CD4-positive, alpha-beta T cell (primary cell): ENCODE measurements at regions not wholly inside any gene's neighbourhood (a gene's known extent, or its start where the extent isn't known, plus 50 kb on each side); places are given as distances from the start of the nearest gene placed in this dataset.

Source experiments
- ATAC-seq: fragments of 200-7000 bp; cut with Tn5 transposase; one replicate; pipeline ENCODE4 v1.10.0; 2022; ENCODE audit warnings: mild to moderate bottlenecking; ENCODE audit not compliant: poor library complexity
- CTCF ChIA-PET: fragments of 350-600 bp; sonication (Branson Sonifier 250); formaldehyde crosslinking; loops from one replicate; lab custom pipeline; 2021; ENCODE audit warnings: antibody characterized with exemption, inconsistent platforms; lab: Charles Lee
- POLR2A ChIA-PET: fragments of 350-600 bp; sonication (Branson Sonifier 250); formaldehyde crosslinking; loops from one replicate; lab custom pipeline; 2021; ENCODE audit warnings: antibody characterized with exemption, inconsistent platforms; lab: Charles Lee
- DNase-seq, 14 experiments: peaks; one replicate each; pipeline ENCODE4 v3.0.0-alpha.2; 2013 to 2020; ENCODE audit warnings: mixed read lengths in 2 of 14
- H3K27ac ChIP-seq, 2 donors: one replicate each; pipeline versions ENCODE4 v1.5.1 to v1.7.0; 2013; ENCODE audit warnings: low read length in 2 of 2, low read depth in 1 of 2, mild to moderate bottlenecking in 1 of 2
- H3K27me3 ChIP-seq, 2 experiments: 1 replicate in 1 of 2; 2 replicates in 1 of 2; pipeline versions ENCODE4 v1.6.1 to v1.7.0; 2013; ENCODE audit warnings: low read length in 2 of 2, control low read depth in 1 of 2, mild to moderate bottlenecking in 1 of 2, moderate library complexity in 1 of 2; ENCODE audit not compliant: insufficient read depth in 2 of 2, control insufficient read depth in 1 of 2
- H3K36me3 ChIP-seq: one replicate; pipeline ENCODE4 v1.6.1; 2013; ENCODE audit warnings: low read length, control low read depth; ENCODE audit not compliant: insufficient read depth
- H3K4me1 ChIP-seq: one replicate; pipeline ENCODE4 v1.6.1; 2013; ENCODE audit warnings: low read length, control low read depth; ENCODE audit not compliant: insufficient read depth
- H3K4me3 ChIP-seq: one replicate; pipeline ENCODE4 v1.5.1; 2013; ENCODE audit warnings: mild to moderate bottlenecking, low read length, moderate library complexity
- H3K9me3 ChIP-seq, 2 experiments: 1 replicate in 1 of 2; 2 replicates in 1 of 2; pipeline versions ENCODE4 v1.6.1 to v1.7.0; 2013; ENCODE audit warnings: low read length in 2 of 2, mild to moderate bottlenecking in 2 of 2, control low read depth in 1 of 2, moderate library complexity in 1 of 2; ENCODE audit not compliant: control insufficient read depth in 1 of 2, insufficient read depth in 1 of 2
- H3K27ac Mint-ChIP-seq: one replicate; pipeline ENCODE4 v1.8.0; 2020; ENCODE audit warnings: mixed read lengths
- H3K27me3 Mint-ChIP-seq: one replicate; pipeline ENCODE4 v1.8.0; 2021; ENCODE audit warnings: mixed read lengths
- H3K36me3 Mint-ChIP-seq: one replicate; pipeline ENCODE4 v1.8.0; 2021; ENCODE audit warnings: low read depth, mixed read lengths
- H3K4me1 Mint-ChIP-seq: one replicate; pipeline ENCODE4 v1.8.0; 2021; ENCODE audit warnings: low read depth, mixed read lengths
- H3K4me3 Mint-ChIP-seq: one replicate; pipeline ENCODE4 v1.8.0; 2020; ENCODE audit warnings: mild to moderate bottlenecking, mixed read lengths
- H3K9me3 Mint-ChIP-seq: one replicate; pipeline ENCODE4 v1.8.0; 2020; ENCODE audit warnings: mixed read lengths
- intact Hi-C, 2 experiments: fragments of 100-400 bp; cut with DNase I in 1 of 2; cut with micrococcal nuclease in 1 of 2; formaldehyde crosslinking; loops; one replicate each; pipeline versions ENCODE4 v1.15.1 to v1.9.0; 2023 to 2025; cut with DNase I, micrococcal nuclease
- TF ChIP-seq, protein P1 (sequence below): fragments of 200-600 bp; IDR thresholded peaks from one replicate; pipeline ENCODE4 v1.8.0; 2022; ENCODE audit warnings: antibody characterized with exemption, mild to moderate bottlenecking

DNA sequence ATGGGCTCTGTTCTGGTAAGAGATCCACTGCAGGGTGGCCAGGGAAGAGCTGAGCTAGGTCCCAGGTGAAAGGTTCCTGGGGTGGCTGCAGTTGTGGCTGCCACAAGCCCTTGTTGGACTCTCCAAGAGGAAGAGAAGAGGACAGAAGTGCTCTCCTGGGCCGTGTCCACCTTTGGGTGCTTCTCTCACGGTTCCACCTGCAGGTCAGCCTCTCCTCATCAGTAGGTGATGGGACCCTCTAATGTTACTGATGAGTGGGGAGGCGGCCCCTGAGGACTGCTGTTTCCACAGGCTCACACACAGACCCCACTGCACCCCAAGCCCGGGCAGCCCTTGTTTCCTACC lies 804.9 kb downstream of the BRD1 start:
- H3K9me3 ChIP-seq = no peaks in the 10 kb centered on the region
- TF ChIP-seq, protein P1, sequence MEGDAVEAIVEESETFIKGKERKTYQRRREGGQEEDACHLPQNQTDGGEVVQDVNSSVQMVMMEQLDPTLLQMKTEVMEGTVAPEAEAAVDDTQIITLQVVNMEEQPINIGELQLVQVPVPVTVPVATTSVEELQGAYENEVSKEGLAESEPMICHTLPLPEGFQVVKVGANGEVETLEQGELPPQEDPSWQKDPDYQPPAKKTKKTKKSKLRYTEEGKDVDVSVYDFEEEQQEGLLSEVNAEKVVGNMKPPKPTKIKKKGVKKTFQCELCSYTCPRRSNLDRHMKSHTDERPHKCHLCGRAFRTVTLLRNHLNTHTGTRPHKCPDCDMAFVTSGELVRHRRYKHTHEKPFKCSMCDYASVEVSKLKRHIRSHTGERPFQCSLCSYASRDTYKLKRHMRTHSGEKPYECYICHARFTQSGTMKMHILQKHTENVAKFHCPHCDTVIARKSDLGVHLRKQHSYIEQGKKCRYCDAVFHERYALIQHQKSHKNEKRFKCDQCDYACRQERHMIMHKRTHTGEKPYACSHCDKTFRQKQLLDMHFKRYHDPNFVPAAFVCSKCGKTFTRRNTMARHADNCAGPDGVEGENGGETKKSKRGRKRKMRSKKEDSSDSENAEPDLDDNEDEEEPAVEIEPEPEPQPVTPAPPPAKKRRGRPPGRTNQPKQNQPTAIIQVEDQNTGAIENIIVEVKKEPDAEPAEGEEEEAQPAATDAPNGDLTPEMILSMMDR = no peak
- CTCF ChIA-PET = no interaction called here
- H3K36me3 ChIP-seq = no peaks in the 10 kb centered on the region
- Mint-ChIP-seq H3K27ac (no peak overlapping the region), H3K27me3 (peaks cover 6% of the 10 kb centered on the region), H3K9me3 (no peaks in the 10 kb centered on the region), H3K4me3 (no peak overlapping the region), H3K36me3 (no peaks in the 10 kb centered on the region), H3K4me1 (no peaks in the 10 kb centered on the region)
- H3K27ac ChIP-seq = no peak overlapping the region
- peaks cover 0 to 4% of the 10 kb centered on the region in 2 experiments for H3K27me3 ChIP-seq
- POLR2A ChIA-PET = no interaction called here
- H3K4me1 ChIP-seq = no peaks in the 10 kb centered on the region
- ATAC-seq (no peak), DNase-seq (no peak)
- intact Hi-C loops = no loop called here
- no peak overlapping the region for H3K4me3 ChIP-seq

- H3K4me1 ChIP-seq = no peaks in the 10 kb centered on the region
- POLR2A ChIA-PET = no interaction called here
- Mint-ChIP-seq H3K27me3 (peaks cover under 1% of the 10 kb centered on the region), H3K36me3 (no peaks in the 10 kb centered on the region), H3K4me1 (no peaks in the 10 kb centered on the region), H3K9me3 (no peaks in the 10 kb centered on the region), H3K27ac (no peak overlapping the region), H3K4me3 (no peak overlapping the region)
- ATAC-seq (no peak), DNase-seq (no peak)
- no peaks in the 10 kb centered on the region for H3K9me3 ChIP-seq
- no peak overlapping the region for H3K4me3 ChIP-seq
- CTCF ChIA-PET = no interaction called here
- H3K36me3 ChIP-seq = no peaks in the 10 kb centered on the region
- intact Hi-C loops = no loop called here
- TF ChIP-seq, protein P1 = no peak
- H3K27me3 ChIP-seq = peaks cover 0 to 4% of the 10 kb centered on the region in 2 experiments
- no peak overlapping the region for H3K27ac ChIP-seq
Observed at GRCh38 chr22:49021926-49022815, 805.5 kb downstream of the BRD1 start.

DNA sequence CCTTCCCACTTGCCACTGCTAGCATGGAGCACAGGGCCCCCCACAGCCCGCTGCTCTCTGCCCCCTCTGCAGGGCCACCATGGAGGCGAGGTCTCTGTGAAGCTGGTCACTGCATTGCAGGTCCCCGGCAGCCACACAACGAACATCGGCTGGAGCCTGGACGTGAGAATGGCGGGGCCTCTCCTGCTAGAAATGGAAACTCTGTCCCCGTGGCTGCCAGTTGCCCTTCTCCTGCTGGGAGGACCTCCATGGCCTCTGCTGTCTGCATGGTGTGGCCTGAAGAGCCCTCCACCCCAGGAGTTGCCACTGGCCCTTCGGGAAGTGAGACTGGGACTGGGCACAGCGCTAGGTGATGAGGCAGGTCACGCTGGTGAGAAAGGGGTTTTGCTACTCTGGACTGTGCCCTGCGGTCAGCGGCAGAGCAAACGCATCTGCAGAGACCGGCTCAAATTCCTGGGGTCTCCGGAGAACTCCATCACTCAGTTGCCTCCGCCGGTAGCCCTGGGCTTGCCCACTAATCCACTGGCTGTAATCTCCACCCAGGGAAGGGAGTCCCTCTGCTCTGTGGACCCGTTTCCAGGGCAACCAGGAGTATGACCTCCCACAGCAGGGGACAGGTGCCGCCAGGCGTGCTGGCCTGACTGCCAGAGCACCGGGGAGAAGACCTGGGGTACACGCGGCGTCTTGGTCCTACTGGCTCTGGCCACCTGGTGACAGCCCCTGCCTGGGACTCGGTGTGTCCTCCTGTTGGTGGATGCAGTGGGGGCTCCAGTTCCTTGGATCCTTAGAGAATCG lies 806.3 kb downstream of the BRD1 start:
- DNase-seq = peak in 1 of 14 experiments; percentile 19
- TF ChIP-seq, protein P1 = no peak
- Mint-ChIP-seq H3K27ac (no peak overlapping the region), H3K4me3 (no peak overlapping the region), H3K9me3 (no peaks in the 10 kb centered on the region), H3K36me3 (no peaks in the 10 kb centered on the region), H3K4me1 (no peaks in the 10 kb centered on the region), H3K27me3 (no peaks in the 10 kb centered on the region)
- ChIA-PET POLR2A (no interaction called here), CTCF (no interaction called here)
- H3K4me3 ChIP-seq = no peak overlapping the region
- peaks cover 0 to 4% of the 10 kb centered on the region in 2 experiments for H3K27me3 ChIP-seq
- no peaks in the 10 kb centered on the region for H3K4me1 ChIP-seq
- intact Hi-C loops = no loop called here
- no peaks in the 10 kb centered on the region for H3K9me3 ChIP-seq
- H3K36me3 ChIP-seq = no peaks in the 10 kb centered on the region
- H3K27ac ChIP-seq = no peak overlapping the region
- ATAC-seq = no peak
